SU-DHL-6 (cell line): ENCODE measurements at regions not wholly inside any gene's neighbourhood (a gene's known extent, or its start where the extent isn't known, plus 50 kb on each side); places are given as distances from the start of the nearest gene placed in this dataset.

ENCODE experiments used
- H2AFZ ChIP-seq: fragments of 200-600 bp; sonication (generic); 2 replicates; pipeline ENCODE4 v1.6.1; 2014; ENCODE audit warnings: low read depth, mild to moderate bottlenecking, moderate library complexity, mixed read lengths, antibody characterized with exemption, low read length; ENCODE audit not compliant: severe bottlenecking
- H3F3A ChIP-seq: fragments of 200-600 bp; shearing (Covaris generic); 2 replicates; pipeline ENCODE4 v1.6.0; 2016; ENCODE audit warnings: antibody characterized with exemption, mild to moderate bottlenecking; ENCODE audit not compliant: insufficient read depth
- H3K27ac ChIP-seq: fragments of 200-600 bp; sonication (generic); 2 replicates; pipeline ENCODE4 v1.5.1; 2016; ENCODE audit warnings: low read depth, mild to moderate bottlenecking, low read length, moderate library complexity, mixed read lengths
- H3K27me3 ChIP-seq: fragments of 200-600 bp; sonication (generic), shearing (Covaris generic); 2 replicates; pipeline ENCODE4 v1.6.0; 2014; ENCODE audit warnings: mild to moderate bottlenecking, low read length
- H3K36me3 ChIP-seq: fragments of 200-600 bp; sonication (generic); 2 replicates; pipeline ENCODE4 v1.6.1; 2014; ENCODE audit warnings: mild to moderate bottlenecking, low read length, mixed read lengths
- H3K4me2 ChIP-seq: fragments of 300-600, 200-600 bp; shearing (Covaris generic), sonication (generic); 2 replicates; pipeline ENCODE4 v1.6.0; 2014; ENCODE audit warnings: low read length, low read depth, mild to moderate bottlenecking; ENCODE audit not compliant: poor library complexity, severe bottlenecking
- H3K4me3 ChIP-seq: fragments of 200-600 bp; sonication (generic); 2 replicates; pipeline ENCODE4 v1.5.1; 2014; ENCODE audit warnings: antibody characterized with exemption, low read length, mild to moderate bottlenecking, mixed read lengths; ENCODE audit not compliant: insufficient read depth, poor library complexity, severe bottlenecking
- H3K79me2 ChIP-seq: fragments of 200-600 bp; sonication (generic); 2 replicates; pipeline ENCODE4 v1.6.1; 2014; ENCODE audit warnings: mild to moderate bottlenecking, low read length, moderate library complexity; ENCODE audit not compliant: insufficient read depth
- H3K9ac ChIP-seq: fragments of 200-600 bp; sonication (generic); 2 replicates; pipeline ENCODE4 v1.7.0; 2014; ENCODE audit warnings: mild to moderate bottlenecking, low read length
- H3K9me2 ChIP-seq: fragments of 200-600 bp; sonication (generic); replicated peaks from 2 replicates; pipeline ENCODE4 v1.6.1; 2014; ENCODE audit warnings: low read length; ENCODE audit not compliant: insufficient read depth
- H3K9me3 ChIP-seq: fragments of 200-600 bp; sonication (generic); 2 replicates; pipeline ENCODE4 v1.6.1; 2014; ENCODE audit warnings: low read length, mixed read lengths; ENCODE audit not compliant: insufficient read depth
- H4K20me1 ChIP-seq: fragments of 200-600 bp; sonication (generic); 2 replicates; pipeline ENCODE4 v1.6.1; 2014; ENCODE audit warnings: low read depth, mild to moderate bottlenecking, antibody characterized with exemption, low read length, moderate library complexity, mixed read lengths
- CTCF ChIP-seq: fragments of 200-600 bp; sonication (generic); IDR thresholded peaks from one replicate; pipeline ENCODE4 v1.5.1; 2017; ENCODE audit warnings: antibody characterized with exemption, mild to moderate bottlenecking, low read length, moderate library complexity; ENCODE audit not compliant: insufficient read depth, poor library complexity, severe bottlenecking
- EZH2phosphoT487 ChIP-seq: fragments of 200-600 bp; sonication (generic), shearing (Covaris generic); conservative IDR thresholded peaks from 2 replicates; pipeline ENCODE4 v1.6.1; 2018; ENCODE audit warnings: mild to moderate bottlenecking, antibody characterized with exemption, low read length, moderate library complexity, mixed read lengths

GRCh38 chr12:75900226-75900625 is 131.3 kb downstream of the PHLDA1 start:
- H3K4me3 ChIP-seq = no peak overlapping the region
- H3K4me2 ChIP-seq = no peak overlapping the region
- no peaks in the 10 kb centered on the region for H3K36me3 ChIP-seq
- no peak for TF ChIP-seq CTCF
- no peak overlapping the region for H3K9ac ChIP-seq
- no peak overlapping the region for H3K27ac ChIP-seq
- H3F3A ChIP-seq = no peaks in the 10 kb centered on the region
- H3K79me2 ChIP-seq = no peaks in the 10 kb centered on the region
- H4K20me1 ChIP-seq = no peaks in the 10 kb centered on the region
- H3K9me2 ChIP-seq = no peaks in the 10 kb centered on the region
- H3K9me3 ChIP-seq = no peaks in the 10 kb centered on the region
- H3K27me3 ChIP-seq = no peaks in the 10 kb centered on the region
- no peak overlapping the region for H2AFZ ChIP-seq

GRCh38 chr12:75894965-75895754 is 136.4 kb downstream of the PHLDA1 start:
- Histone ChIP-seq H3K4me2 (no peak overlapping the region), H3K9me3 (no peaks in the 10 kb centered on the region), H3K9me2 (no peaks in the 10 kb centered on the region), H3K4me3 (no peak overlapping the region), H3K79me2 (no peaks in the 10 kb centered on the region), H3K27ac (no peak overlapping the region), H2AFZ (no peak overlapping the region), H3K36me3 (no peaks in the 10 kb centered on the region), H3F3A (no peaks in the 10 kb centered on the region), H3K9ac (no peak overlapping the region), H4K20me1 (no peaks in the 10 kb centered on the region), H3K27me3 (no peaks in the 10 kb centered on the region)
- TF ChIP-seq CTCF (no peak), EZH2phosphoT487 (no peak)

GRCh38 chr12:75893765-75894164 is 137.8 kb downstream of the PHLDA1 start:
- Histone ChIP-seq H2AFZ (no peak overlapping the region), H3K79me2 (no peaks in the 10 kb centered on the region), H3K9me3 (no peaks in the 10 kb centered on the region), H3K9me2 (no peaks in the 10 kb centered on the region), H4K20me1 (no peaks in the 10 kb centered on the region), H3K4me3 (no peak overlapping the region), H3K27ac (no peak overlapping the region), H3K4me2 (no peak overlapping the region), H3K9ac (no peak overlapping the region), H3K36me3 (no peaks in the 10 kb centered on the region), H3F3A (no peaks in the 10 kb centered on the region), H3K27me3 (no peaks in the 10 kb centered on the region)
- TF ChIP-seq EZH2phosphoT487 = no peak
- no peak for TF ChIP-seq CTCF
